Putamen (tissue), 1 donor: ENCODE measurements at regions not wholly inside any gene's neighbourhood (a gene's known extent, or its start where the extent isn't known, plus 50 kb on each side); places are given as distances from the start of the nearest gene placed in this dataset.

Source experiments
- DNase-seq: peaks from one replicate; pipeline ENCODE4 v3.0.0-alpha.2; 2016; ENCODE audit warnings: low spot score

DNA sequence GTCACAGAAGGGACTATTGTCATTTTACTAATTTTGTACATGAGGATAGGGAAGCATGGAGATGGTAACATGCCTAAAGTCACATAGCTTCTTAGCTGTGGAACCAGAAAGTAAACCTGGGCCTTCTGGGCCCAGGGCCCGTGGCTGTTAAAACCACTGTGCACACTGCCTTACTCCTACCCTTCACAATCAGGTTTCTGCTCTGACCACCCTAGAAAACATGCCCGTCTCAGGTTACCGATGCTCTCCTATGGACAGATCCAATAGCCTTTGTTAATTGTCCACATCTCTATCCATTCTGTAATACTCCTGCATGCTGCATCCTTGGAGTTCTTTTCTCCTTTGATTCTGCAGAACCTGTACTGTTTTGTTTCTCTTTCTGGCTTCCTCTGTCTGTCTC lies 79.0 kb upstream of the TACR1 start:
- no peak for DNase-seq

GRCh38 chr2:75277111-75277510 lies 77.8 kb upstream of the TACR1 start:
- no peak for DNase-seq

DNA sequence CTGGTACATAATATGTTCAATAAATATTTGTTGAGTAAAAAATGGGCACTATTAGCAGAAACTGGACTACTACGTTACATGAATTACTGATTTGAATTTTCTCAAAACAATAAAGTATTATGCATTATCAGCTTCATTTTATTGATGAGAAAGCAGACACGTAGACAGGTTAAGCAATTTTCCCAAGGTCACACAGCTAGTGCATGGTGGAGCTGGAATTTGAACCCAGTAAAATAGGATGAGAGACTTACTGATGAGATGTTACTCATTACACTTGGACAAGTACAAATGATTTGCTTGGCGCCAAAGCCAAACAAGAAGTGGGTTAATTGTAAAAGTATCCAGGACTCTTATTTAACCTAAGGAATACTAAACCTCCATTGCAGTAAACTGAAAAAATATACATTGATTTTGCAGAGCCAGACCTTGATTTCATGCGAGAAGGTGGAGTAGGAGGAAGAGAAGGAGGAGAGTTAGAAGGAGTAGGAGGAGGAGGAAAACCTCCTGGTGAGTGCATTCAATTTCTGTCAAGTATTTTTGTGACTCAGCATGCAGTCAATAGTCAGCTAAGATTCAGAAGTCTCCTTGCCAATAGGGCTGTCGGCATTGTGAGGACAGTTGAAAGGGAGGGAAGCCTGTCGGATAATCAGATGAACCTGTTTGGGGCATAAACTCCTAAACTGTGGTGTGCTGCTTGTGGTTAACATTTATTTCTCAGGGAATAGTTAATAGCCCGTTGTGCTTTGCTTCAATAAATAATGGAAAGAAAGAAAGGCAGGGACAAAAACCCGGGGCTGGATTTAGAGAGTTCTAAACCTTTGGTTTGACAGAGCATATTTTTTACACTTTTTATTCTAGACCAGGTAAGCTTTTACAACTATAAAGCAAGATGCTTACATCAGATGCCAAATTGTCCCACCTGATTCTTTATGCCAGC lies 77.0 kb upstream of the TACR1 start:
- no peak for DNase-seq

GRCh38 chr2:75274936-75275335 lies 75.6 kb upstream of the TACR1 start:
- no peak for DNase-seq

DNA sequence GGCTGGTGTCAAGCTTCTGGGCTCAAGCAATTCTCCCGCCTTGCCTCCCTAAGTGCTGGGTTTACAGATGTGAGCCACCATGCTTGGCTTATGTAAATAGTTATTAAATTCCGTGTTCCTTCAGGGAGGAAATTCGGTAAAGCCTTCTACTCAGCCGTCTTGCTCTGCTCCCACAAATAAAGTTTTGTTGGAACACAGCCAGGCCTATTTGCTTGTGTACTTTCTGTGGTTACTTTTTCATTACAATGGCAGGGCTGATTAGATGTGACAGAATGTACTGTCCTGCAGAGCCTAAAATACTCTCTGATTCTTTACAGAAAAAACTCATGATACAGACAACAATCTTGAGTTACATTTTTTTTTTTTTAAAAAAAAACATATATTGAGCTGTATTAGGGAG lies 68.8 kb upstream of the TACR1 start:
- no peak for DNase-seq

DNA sequence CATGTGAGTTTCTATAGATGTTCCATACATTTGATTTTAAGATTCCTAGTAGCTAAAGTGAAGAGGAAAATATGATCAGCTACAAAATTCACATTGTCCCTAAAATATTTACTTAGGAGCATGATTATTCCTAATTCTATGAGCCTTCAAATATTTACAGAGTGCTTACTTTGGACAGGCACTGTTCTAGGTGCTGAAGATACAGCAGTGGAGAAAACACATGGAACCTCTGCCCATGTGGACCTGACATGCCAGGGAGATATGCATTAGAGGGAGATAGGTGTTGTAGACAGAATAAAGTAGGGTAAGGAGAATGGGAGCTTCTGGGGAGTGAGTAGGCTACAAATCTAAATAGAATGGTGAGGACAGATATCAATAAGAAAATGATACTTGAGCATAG lies 62.6 kb upstream of the TACR1 start:
- no peak for DNase-seq

DNA sequence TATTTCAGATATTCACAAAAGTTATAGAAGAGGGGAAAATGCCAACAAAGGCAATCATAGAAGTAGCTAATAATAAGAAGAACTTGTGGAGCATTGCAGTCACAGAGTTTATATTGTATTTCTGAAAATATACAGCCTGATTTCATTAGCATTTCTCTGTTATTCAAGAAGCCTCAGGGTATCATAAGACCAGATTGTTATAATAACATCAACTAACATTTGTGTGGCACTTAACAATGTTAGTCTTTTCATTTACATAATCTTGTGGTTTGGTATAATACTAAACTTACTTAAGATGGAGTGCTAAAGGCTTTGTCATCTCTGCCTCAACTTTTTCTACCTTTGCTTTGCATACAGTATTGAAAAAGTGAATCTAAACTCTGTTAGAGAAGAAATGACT lies 61.6 kb upstream of the TACR1 start:
- no peak for DNase-seq

GRCh38 chr2:75258620-75259019 lies 59.3 kb upstream of the TACR1 start:
- no peak for DNase-seq

DNA sequence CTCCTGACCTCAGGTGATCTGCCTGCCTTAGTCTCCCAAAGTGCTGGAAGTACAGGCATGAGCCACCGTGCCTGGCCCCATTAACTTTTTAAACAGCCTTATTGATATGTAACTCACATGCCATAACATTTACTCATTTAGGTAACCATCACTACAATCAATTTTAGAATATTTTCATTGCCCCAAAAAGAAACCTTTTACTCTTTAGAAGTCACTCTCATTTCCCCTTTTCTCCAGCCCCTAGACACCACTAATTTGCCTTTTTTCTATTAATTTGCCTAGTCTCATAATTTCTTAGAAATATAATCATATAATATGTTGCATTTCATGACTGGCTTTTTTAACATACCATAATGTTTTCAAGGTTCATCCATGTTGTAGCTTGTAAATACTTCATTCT lies 57.2 kb upstream of the TACR1 start:
- no peak for DNase-seq

GRCh38 chr2:75253526-75253925 lies 54.2 kb upstream of the TACR1 start:
- DNase-seq, result no peak

GRCh38 chr2:75251896-75252295 lies 52.6 kb upstream of the TACR1 start:
- DNase-seq, result no peak
